CD1c-positive myeloid dendritic cell (primary cell): ENCODE measurements at regions not wholly inside any gene's neighbourhood (a gene's known extent, or its start where the extent isn't known, plus 50 kb on each side); places are given as distances from the start of the nearest gene placed in this dataset.

Source experiments
- DNase-seq: peaks from one replicate; pipeline ENCODE4 v3.0.0-alpha.2; 2016; ENCODE audit errors: extremely low spot score

DNA sequence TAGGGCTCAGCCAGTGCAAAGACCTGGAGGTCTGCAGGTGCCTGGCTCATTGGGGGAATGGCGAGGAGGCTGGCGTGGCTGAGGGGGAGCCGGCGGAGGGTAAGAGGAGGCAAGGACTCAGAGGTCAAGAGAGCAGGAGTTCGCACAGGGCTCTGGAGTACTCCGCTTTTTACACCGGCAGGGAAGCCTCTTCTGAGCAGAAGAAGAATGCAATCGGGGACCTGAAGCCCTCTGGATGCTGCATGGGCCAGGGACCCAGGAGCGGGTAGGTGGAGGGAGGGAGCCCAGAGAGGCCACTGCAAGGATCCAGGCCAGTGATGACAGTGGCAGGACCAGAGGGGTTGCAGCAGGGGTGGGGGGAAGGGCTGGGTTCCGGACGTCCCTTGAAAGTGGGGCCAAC is 70.4 kb upstream of the TAMM41 start:
- DNase-seq: no peak

DNA sequence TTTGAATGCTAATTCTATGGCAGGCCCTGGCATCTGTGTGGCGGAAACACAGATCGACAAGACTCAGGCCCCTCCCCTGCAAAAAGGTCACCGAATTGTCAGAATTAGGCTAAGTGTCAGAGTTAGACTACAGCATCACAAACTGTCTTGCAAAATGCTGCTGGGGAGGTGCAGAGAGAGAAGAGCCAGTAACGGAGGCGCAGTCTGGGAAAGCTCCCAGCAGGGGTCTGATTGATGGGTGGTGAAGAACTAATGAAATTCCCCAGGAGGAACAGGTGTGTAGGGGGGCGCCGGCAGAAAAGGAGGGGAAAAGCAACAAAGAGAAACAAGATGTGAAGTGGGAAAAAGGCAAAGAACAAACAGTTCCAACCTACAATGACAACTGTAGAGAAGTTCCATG is 72.7 kb upstream of the TAMM41 start:
- DNase-seq: no peak

DNA sequence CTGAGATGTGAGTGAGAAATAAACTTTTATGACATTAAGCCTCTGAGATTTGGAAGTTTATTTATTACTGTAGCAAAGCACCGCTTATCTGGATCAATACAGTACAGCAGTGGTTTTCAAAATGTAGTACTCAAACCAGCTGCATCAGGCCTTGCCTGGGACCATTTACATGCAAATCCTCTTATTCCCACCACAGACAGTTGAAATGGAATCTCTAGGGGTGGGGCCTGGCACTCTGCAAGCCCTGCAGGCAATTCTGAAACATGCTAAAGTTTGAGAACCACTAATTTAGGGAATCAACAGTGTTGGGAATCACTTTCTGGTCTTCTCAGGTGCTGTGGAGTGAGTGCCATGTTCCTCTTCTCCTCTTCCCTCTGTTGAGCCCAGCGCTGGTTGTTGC is 77.8 kb upstream of the TAMM41 start:
- DNase-seq: no peak

DNA sequence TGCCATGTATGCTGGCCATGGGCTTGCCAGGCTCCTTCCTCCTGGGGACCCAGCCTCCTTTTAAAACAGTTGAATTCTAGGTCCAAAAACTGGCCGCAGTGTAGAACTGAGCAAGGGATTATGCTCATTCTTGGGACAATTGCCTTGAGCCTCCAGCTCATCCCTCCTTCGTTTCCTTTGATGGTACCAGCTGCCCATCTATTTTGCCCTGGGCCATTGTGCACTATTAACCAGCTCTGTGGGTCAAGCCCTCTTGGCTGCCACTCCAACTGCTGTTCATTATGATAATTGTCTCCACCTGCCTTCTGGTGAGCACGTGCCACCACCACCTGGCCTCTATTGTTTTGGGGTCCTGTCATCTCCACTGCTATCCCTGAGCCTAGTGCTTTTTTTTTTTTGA is 75.8 kb upstream of the SYN2 start:
- DNase-seq: no peak

DNA sequence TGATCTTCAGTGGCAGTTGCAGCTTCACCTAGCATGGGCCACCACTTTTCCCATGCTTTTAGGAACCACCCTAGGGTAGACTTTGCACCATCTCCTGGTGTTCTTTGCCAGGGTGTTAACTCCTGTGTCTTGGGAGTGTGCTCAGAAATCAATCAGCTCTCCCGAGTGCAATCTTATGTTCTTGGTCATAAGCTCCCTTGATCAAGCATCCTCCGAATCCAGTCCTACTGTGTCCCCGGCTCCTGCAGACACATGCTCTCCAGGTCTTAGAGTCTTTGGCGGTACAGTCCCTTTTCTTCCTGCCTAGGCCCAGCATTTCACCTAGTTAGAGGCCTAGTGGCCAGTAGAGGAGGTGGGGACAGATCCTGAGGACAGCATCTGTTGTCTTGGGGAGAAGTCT is 74.7 kb upstream of the SYN2 start:
- no peak for DNase-seq

DNA sequence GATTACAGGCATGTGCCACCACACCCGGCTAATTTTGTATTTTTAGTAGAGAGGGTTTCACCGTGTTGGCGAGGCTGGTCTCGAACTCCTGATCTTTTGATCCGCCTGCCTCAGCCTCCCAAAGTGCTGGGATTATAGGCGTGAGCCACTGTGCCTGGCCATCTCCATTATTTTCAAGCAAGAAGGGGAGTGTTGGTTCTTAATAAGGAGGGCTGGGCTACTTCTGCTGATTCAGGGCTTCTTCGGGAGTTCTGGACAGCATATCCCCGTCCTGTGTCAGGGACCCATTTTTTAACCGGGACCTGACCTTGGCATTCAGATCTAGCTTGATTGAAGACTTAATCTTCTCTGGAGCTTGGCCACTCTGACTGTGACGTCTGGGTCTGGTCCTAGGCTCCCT is 74.1 kb upstream of the SYN2 start:
- DNase-seq: no peak

DNA sequence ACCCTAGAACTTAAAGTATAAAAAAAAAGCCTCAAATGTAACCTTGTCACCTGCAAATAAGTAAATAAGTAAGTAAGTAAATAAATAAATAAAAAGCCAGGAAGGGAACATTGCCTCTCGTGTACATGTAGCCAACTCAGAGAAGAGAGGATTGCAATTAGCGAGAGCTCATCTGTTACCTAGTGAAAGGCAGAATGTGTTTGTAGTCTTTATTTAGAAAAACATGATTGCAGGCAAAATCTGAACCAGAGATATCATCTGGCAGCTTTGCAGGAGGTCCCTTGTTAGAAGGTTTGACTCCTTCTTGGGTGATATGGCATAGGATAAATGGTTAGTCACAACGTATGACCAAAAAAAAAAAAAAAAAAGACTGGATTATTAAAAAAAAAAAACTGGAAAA is 71.6 kb upstream of the SYN2 start:
- no peak for DNase-seq

DNA sequence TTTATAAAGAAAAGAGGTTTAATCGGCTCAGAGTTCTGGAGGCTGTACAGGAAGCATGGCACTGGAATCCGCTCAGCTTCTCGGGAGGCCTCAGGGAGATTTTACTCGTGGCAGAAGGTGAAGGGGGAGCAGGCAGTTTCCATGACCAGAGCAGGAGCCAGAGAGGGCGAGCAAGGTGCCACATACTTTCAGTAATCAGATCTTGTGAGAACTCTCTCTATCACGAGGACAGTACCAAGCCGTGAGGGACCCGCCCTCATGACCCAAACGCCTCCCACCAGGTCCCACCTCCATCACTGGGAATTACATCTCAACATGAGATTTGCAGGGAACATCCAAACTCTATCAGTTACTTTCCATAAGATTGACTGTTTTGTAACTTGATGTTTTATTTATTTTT is 70.7 kb upstream of the SYN2 start:
- no peak for DNase-seq

DNA sequence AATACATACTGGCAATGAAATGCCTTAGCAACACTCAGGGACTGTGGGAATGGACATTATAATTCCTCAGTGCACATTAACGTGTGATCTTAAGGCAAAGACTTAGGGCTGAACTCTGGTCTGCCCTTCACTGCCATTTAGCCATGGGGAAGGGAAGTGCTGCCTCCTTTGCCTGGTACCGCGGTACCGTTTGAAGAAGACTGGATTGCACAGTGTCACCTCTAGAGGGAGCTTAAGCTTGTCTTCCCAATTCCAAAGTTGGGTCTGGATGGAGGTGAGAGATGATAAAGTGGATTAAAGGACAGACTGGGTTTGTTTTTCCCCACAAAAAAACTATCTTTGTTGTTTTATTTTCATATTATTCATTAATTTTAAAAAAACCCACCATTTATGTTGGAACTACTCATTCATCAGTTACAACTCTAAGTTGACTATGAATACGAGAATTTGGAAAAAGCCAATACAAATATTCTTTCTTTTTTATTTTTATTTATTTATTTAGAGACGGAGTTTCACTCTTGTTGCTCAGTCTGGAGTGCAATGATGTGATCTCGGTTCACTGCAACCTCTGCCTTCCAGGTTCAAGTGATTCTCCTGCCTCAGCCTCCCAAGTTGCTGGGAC is 60.0 kb upstream of the SYN2 start:
- peak; percentile 3 for DNase-seq

DNA sequence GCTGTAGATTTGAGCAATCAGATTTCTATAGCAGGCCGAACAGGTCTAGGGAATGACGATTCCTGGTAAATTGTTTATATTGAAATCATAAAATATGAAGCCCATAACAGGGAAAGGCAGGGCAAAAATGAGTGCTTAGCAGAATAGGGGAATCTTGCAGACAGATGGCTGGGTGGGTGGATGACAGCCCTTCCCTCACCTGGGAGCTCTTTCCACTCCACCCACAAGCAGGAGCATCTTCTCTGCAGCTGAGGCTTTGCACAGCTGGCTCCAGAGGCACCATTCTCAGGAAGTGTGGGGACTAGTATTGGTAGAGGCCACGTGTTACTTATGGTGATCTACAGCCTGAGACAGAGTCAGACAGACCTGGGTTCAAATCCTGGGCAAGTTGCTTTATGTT is 55.9 kb upstream of the SYN2 start:
- no peak for DNase-seq

DNA sequence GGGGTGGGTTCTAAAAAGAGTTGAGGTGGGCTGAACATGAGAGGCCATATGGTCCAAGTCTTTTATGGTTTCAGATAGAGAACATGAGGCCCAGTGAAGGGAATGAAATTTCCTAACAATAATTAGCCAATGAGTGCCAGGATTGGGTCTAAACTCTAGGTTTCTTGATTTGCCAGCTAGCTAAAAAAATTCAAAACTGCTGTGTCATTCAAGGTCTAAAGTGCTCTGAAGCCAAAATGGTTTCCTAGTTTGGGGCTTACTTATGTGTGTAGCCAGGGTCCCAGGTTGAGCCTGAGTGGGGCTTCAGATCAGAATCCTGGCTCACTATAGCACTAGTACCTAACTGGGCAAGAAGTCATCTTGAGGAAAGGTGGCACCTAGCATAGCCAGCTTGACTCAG is 55.3 kb upstream of the SYN2 start:
- DNase-seq: no peak

DNA sequence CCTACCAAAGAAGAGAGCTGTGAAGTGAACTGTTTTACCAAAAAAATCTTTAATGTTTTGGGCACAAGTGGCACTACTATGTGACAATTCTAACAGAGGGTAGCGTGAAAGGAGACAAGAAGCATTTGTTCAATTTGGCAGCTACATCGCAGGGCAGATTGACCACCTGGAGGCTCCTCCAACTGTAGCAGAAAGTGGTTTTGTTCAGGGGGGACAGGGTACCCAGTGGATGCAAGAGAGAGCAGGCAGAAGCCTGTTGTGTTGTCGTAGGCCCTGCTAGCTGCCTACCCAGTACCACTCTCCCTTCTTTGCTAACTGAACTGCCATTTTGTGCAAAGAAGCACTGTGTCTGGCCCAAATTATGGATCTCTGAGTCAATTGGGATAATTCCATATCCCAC is 54.8 kb upstream of the SYN2 start:
- no peak for DNase-seq

DNA sequence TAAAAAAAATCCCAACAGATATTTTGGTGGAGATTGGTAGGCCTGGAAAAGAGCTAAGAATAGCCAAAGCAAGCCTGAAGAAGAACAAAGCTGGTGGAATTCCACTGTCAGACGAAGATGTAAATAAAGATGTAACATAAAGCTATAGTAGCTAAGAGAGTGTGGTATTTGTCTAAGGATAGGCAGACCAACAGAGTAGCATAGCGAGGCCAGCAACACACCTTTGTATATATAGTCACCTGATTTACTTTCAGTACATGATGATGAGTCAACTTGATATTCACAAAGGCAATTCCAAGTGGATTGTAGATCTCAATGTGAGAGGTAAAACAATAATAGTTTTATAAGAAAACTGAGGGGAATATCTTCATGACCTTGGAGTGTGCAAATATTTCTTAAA is 53.6 kb upstream of the SYN2 start:
- DNase-seq: no peak

DNA sequence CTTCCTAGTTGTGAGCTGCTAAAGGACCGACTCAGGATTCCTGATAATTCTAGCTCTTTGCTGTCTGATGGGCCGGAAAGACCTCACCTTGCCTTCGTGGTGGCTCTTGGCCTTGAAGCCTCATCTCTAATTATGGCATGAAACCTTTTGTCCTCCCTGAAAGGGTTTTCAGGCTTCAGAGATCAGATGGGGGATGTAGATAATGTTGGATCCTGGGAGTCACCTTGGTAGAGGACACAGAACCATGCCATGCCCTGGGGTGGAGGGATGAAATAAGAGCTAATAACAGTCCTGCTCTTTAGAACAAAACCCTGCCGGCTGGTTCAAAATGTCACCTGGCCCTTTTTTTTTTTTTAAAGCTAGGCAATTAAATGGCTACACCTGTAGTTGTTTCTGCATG is 50.8 kb upstream of the SYN2 start:
- DNase-seq: no peak

DNA sequence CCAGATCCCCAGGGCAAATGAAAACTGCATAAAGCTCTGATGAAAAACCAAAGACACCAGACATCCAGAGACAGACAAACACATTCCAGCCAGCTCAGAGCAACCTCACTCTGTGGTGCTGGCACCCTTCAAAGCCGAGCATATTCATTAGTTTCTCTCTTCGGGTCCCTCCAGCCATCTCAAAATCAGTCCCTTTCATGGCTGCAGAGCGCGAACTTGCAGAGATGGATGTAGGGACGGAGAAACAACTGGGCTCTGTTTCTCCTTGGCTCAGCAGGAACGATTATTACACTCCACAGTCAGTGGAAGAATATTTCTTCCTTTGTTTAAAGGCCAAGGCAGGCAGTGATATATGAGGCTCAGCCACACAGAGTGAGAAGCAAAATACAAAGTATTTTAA is 50.4 kb upstream of the SYN2 start:
- DNase-seq: no peak

DNA sequence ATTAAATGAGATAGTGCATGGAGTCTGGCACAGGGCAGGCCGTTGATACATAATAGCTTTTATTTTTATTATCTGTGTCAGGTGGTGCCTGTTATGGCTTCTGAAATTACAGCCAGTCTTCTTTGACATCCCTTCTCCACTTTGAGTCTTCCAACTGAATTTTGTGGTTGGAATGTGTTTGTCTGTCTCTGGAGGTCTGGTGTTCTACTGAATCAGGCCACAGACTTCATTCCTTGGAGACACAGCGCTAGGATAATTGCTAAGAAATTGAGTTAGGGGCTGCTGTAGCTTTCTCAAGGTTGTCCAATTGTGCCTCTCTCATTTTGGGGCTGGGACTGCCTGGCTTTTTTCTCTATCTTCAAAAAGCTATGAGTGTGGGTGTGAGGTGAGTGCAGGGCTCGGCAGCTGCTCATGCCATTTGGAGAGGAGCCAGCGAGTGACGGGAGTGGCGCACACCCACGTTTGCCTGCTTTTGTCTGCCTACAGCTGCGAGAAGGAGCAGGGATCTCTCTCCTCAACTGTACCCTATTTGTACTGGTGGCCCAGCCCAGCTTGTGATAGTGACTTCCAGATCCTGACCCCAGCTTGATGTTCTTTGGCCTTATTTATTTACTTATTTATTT is 49.8 kb upstream of the SYN2 start:
- DNase-seq: no peak
